Vagina (tissue), 2 donors: ENCODE measurements at regions not wholly inside any gene's neighbourhood (a gene's known extent, or its start where the extent isn't known, plus 50 kb on each side); places are given as distances from the start of the nearest gene placed in this dataset.

Source experiments
- DNase-seq, 2 donors: peaks; one replicate each; pipeline ENCODE4 v3.0.0-alpha.2; 2017; ENCODE audit errors: extremely low spot score in 2 of 2
- H3K27ac ChIP-seq: fragments of 200-600 bp; sonication (generic); one replicate; pipeline ENCODE4 v1.5.1; 2019
- H3K27me3 ChIP-seq: fragments of 200-600 bp; sonication (generic); one replicate; pipeline ENCODE4 v1.5.1; 2019
- H3K36me3 ChIP-seq, 2 donors: fragments of 200-600 bp; sonication (generic); one replicate each; pipeline ENCODE4 v1.5.1; 2017 to 2019
- H3K4me1 ChIP-seq: fragments of 200-600 bp; sonication (generic); one replicate; pipeline ENCODE4 v1.5.1; 2019
- H3K4me3 ChIP-seq, 2 donors: fragments of 200-600 bp; sonication (generic); 1 replicate in 1 of 2; 2 replicates in 1 of 2; pipeline ENCODE4 v1.5.1; 2016 to 2019
- H3K9me3 ChIP-seq: fragments of 200-600 bp; sonication (generic); one replicate; pipeline ENCODE4 v1.5.1; 2019
- POLR2A ChIP-seq, 2 donors: fragments of 450-650 bp; IDR thresholded peaks; one replicate each; pipeline ENCODE4 v1.6.1; 2017; ENCODE audit warnings: antibody characterized with exemption in 2 of 2, mild to moderate bottlenecking in 2 of 2, moderate library complexity in 2 of 2
- POLR2AphosphoS5 ChIP-seq, 2 donors: sonication (generic); formaldehyde crosslinking; IDR thresholded peaks; one replicate each; pipeline ENCODE4 v1.9.0; 2017; ENCODE audit warnings: antibody characterized with exemption in 2 of 2, mild to moderate bottlenecking in 2 of 2, low read depth in 1 of 2; ENCODE audit not compliant: insufficient read depth in 1 of 2
- intact Hi-C: fragments of 100-400 bp; cut with DNase I; formaldehyde crosslinking; loops from one replicate; pipeline ENCODE4 v1.15.1; 2023
- TF ChIP-seq, protein P1 (sequence below), 3 experiments: fragments of 450-650 bp in 2 of 3; fragments of 200-600 bp in 1 of 3; sonication (generic) in 1 of 3; IDR thresholded peaks; one replicate each; pipeline ENCODE4 v1.5.1; 2017 to 2019; ENCODE audit warnings: antibody characterized with exemption in 3 of 3, mild to moderate bottlenecking in 2 of 3, moderate library complexity in 2 of 3

DNA sequence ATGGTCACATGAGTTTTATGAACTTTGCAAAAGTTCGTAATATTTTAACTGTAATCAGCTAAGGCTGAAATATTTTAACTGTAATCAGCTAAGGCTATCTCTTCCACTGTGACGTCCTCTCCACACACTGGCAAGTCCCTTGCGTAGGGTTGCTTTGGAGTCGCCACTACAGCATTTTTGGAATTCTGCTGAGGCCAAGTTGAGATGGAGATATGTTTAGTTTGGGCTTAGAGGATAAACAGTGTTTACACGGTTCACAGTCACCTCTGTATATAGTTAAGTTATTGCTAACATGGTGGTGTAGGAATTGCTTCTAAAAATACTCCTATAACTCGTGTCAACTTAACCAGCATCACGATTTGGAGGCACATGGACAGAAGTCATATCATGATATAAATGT lies 143.6 kb upstream of the SERP2 start:
- Histone ChIP-seq H3K4me1 (peaks cover 37% of the 10 kb centered on the region), H3K27ac (no peak overlapping the region), H3K4me3 (no peak overlapping the region), H3K9me3 (no peaks in the 10 kb centered on the region), H3K36me3 (no peaks in the 10 kb centered on the region), H3K27me3 (no peaks in the 10 kb centered on the region)
- intact Hi-C loops, result loop anchor here (10.0 kb wide), 1 partner anchor 205 kb away; no protein-coding TSS in a partner anchor
- DNase-seq, result no peak
- TF ChIP-seq, protein P1, sequence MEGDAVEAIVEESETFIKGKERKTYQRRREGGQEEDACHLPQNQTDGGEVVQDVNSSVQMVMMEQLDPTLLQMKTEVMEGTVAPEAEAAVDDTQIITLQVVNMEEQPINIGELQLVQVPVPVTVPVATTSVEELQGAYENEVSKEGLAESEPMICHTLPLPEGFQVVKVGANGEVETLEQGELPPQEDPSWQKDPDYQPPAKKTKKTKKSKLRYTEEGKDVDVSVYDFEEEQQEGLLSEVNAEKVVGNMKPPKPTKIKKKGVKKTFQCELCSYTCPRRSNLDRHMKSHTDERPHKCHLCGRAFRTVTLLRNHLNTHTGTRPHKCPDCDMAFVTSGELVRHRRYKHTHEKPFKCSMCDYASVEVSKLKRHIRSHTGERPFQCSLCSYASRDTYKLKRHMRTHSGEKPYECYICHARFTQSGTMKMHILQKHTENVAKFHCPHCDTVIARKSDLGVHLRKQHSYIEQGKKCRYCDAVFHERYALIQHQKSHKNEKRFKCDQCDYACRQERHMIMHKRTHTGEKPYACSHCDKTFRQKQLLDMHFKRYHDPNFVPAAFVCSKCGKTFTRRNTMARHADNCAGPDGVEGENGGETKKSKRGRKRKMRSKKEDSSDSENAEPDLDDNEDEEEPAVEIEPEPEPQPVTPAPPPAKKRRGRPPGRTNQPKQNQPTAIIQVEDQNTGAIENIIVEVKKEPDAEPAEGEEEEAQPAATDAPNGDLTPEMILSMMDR (IDR thresholded peaks at IDR 0.05), result no peak
- no peak for TF ChIP-seq POLR2AphosphoS5 (IDR thresholded peaks at IDR 0.05; ENCODE audit: insufficient read depth in 1 of 2, low read depth in 1 of 2)
- no peak for TF ChIP-seq POLR2A (IDR thresholded peaks at IDR 0.05)

DNA sequence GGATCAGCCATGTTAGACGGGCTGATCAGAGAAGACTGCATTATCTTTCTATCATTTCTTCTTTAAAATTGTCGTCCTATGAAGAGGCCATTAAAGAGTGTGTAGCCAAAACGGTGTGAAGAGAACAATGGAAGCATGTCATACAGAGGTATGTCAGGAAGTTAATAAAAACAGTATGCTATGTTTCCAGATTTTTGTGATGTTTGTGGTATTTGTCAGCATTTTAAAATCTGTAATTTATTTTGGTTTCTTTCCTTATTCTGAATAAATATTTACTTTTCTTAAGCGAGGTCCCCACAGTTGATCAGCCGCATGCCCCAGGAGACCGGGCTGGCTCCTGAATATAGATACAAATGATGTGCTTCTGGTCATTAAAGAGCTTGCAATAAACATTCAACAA lies 142.9 kb upstream of the SERP2 start:
- Histone ChIP-seq H3K4me1 (peaks cover 37% of the 10 kb centered on the region), H3K4me3 (no peak overlapping the region), H3K9me3 (no peaks in the 10 kb centered on the region), H3K27me3 (no peaks in the 10 kb centered on the region), H3K36me3 (no peaks in the 10 kb centered on the region), H3K27ac (no peak overlapping the region)
- TF ChIP-seq POLR2A (IDR thresholded peaks at IDR 0.05), result no peak
- no peak for TF ChIP-seq POLR2AphosphoS5 (IDR thresholded peaks at IDR 0.05; ENCODE audit: insufficient read depth in 1 of 2, low read depth in 1 of 2)
- TF ChIP-seq, protein P1 (IDR thresholded peaks at IDR 0.05), result no peak
- no peak for DNase-seq
- intact Hi-C loops, result loop anchor here (10.0 kb wide), 1 partner anchor 204 kb away; no protein-coding TSS in a partner anchor

DNA sequence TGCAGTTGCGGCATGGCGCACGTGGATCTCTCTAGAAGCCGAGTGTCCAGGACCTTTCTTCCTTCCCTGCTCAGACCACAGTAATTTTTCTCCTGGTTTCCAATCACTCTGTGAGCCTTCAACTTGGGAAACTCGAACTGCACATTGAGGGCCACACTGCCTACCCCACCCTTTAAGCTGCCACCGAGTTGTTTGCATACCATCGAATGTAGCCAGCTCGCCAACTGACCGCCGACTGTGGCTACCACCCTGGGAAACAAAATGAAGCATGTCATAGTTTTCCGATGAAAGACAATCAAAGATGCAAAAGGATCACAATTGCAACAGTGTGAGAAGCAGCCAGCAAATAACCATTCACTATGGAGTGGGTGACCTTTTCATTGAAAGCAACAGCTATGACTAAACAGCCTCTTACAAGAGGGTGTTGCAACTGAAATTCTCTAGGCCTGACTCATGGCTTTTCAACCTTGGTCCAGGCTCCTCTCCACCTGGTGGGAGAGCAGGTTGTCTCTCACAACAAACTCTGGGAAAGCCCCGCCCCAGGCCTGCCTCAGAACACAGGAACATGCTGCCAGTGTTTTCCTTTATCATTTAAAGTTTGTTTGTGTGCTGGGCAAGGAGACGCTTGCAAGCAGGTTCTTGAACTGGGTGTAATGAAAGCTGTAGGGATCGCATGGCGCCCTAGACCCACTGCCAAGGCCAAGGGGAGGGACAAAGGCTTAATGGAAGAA lies 141.7 kb upstream of the SERP2 start:
- H3K36me3 ChIP-seq, result no peaks in the 10 kb centered on the region
- H3K27me3 ChIP-seq, result no peaks in the 10 kb centered on the region
- intact Hi-C loops, result loop anchor here (10.0 kb wide), 1 partner anchor 203 kb away; no protein-coding TSS in a partner anchor
- H3K27ac ChIP-seq, result peak overlapping the region; percentile 71
- TF ChIP-seq POLR2A (IDR thresholded peaks at IDR 0.05) (no peak), POLR2AphosphoS5 (IDR thresholded peaks at IDR 0.05; ENCODE audit: insufficient read depth in 1 of 2, low read depth in 1 of 2) (peak; percentile 29 to 91)
- no peaks in the 10 kb centered on the region for H3K9me3 ChIP-seq
- H3K4me3 ChIP-seq, result no peak overlapping the region
- DNase-seq, result peak in 1 of 2 donors; percentile 97
- peaks cover 49% of the 10 kb centered on the region for H3K4me1 ChIP-seq

DNA sequence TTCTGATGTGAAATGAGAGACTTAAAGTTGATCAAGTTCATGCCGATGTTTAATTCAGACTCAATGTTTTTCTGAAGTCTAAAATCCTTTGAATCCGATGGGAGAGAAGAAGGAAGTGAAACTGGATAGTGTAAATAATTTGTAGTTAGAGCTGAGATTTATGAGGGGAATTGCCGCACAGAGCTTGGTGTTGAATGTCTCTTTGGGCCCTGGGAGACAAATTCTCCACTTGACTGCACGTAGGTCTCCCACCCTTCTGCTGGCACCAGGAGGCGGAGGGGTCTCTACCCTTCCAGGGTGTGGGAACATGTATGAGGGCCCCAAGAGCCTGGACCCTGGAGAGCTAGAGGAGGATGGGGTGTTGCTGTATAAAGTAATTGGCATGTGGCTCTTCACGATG lies 140.8 kb upstream of the SERP2 start:
- intact Hi-C loops, result loop anchor here (10.0 kb wide), 1 partner anchor 202 kb away; no protein-coding TSS in a partner anchor
- TF ChIP-seq POLR2AphosphoS5 (IDR thresholded peaks at IDR 0.05; ENCODE audit: insufficient read depth in 1 of 2, low read depth in 1 of 2) (no peak), POLR2A (IDR thresholded peaks at IDR 0.05) (no peak)
- peak overlapping the region; percentile 71 for H3K27ac ChIP-seq
- H3K4me1 ChIP-seq, result peaks cover 55% of the 10 kb centered on the region
- no peak for DNase-seq
- H3K4me3 ChIP-seq, result no peak overlapping the region
- H3K9me3 ChIP-seq, result no peaks in the 10 kb centered on the region
- H3K27me3 ChIP-seq, result no peaks in the 10 kb centered on the region
- H3K36me3 ChIP-seq, result no peaks in the 10 kb centered on the region

DNA sequence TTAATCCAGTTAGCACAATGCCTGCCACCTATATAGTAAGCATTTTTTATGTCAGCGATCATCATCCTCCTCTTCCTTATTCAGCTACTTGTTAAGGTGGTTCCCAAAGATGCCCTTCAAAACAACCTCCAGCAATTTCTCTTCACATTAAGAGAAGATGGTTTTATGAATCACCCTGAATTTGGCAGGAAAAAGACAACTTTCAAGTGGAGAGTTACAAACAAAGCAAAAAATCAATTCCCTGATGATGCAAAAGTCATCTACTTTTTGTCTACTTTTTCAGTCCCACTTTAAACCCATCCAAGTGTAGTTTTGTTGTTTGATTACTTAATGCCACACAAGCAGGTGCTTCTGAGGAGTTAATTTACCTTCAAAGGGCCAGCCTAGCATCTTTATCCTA lies 139.1 kb upstream of the SERP2 start:
- Histone ChIP-seq H3K4me1 (peaks cover 61% of the 10 kb centered on the region), H3K27me3 (no peaks in the 10 kb centered on the region), H3K36me3 (no peaks in the 10 kb centered on the region), H3K27ac (peak overlapping the region; percentile 90), H3K4me3 (no peak overlapping the region), H3K9me3 (no peaks in the 10 kb centered on the region)
- TF ChIP-seq POLR2AphosphoS5 (IDR thresholded peaks at IDR 0.05; ENCODE audit: insufficient read depth in 1 of 2, low read depth in 1 of 2), result no peak
- TF ChIP-seq, protein P1 (IDR thresholded peaks at IDR 0.05), result no peak
- no peak for TF ChIP-seq POLR2A (IDR thresholded peaks at IDR 0.05)
- intact Hi-C loops, result loop anchor here (10.0 kb wide), 1 partner anchor 200 kb away; no protein-coding TSS in a partner anchor
- no peak for DNase-seq

DNA sequence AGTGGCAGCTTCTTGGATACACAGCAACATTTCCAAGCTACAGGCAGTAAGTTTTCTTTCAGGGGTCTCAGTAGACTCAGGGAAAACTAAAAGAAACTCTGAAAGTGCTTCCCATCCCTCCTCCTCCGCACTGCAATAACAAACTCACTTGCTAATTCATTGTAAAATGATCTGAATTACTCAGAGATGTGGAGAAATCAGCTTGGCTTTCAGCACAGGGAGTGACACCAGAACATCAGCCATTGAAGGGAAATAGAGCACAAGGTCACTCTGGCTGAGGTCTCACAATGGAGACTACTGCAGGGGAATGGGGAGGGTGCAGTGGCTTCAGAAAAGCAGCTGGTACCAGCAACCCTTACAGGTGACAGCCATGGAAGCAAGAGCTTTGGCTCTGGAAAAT lies 137.3 kb upstream of the SERP2 start:
- no peaks in the 10 kb centered on the region for H3K27me3 ChIP-seq
- H3K27ac ChIP-seq, result peak overlapping the region; percentile 90
- TF ChIP-seq POLR2A (IDR thresholded peaks at IDR 0.05) (no peak), POLR2AphosphoS5 (IDR thresholded peaks at IDR 0.05; ENCODE audit: insufficient read depth in 1 of 2, low read depth in 1 of 2) (no peak)
- TF ChIP-seq, protein P1 (IDR thresholded peaks at IDR 0.05), result no peak
- DNase-seq, result no peak
- no peaks in the 10 kb centered on the region for H3K9me3 ChIP-seq
- no peak overlapping the region for H3K4me3 ChIP-seq
- no peaks in the 10 kb centered on the region for H3K36me3 ChIP-seq
- peaks cover 60% of the 10 kb centered on the region for H3K4me1 ChIP-seq
- intact Hi-C loops, result loop anchor here (5.0 to 10.0 kb wide), 2 partner anchors 36 to 198 kb away; no protein-coding TSS in a partner anchor
